HG03457 (cell line): ENCODE measurements at regions not wholly inside any gene's neighbourhood (a gene's known extent, or its start where the extent isn't known, plus 50 kb on each side); places are given as distances from the start of the nearest gene placed in this dataset.
A peak's percentile ranks its signal among the peaks of the same experiment; 100 is the strongest.

ENCODE experiments used
- ATAC-seq: cut with Tn5 transposase; IDR thresholded peaks from one replicate; pipeline ENCODE4 v1.9.1; 2021; ENCODE audit warnings: moderate number of reproducible peaks; ENCODE audit not compliant: unreplicated experiment

- peak; percentile 20 for ATAC-seq
Measured at GRCh38 chr6:105991561-105992314, 94.4 kb upstream of the PRDM1 start.

GRCh38 chr6:105990151-105990550 is 96.0 kb upstream of the PRDM1 start:
- ATAC-seq = no peak

DNA sequence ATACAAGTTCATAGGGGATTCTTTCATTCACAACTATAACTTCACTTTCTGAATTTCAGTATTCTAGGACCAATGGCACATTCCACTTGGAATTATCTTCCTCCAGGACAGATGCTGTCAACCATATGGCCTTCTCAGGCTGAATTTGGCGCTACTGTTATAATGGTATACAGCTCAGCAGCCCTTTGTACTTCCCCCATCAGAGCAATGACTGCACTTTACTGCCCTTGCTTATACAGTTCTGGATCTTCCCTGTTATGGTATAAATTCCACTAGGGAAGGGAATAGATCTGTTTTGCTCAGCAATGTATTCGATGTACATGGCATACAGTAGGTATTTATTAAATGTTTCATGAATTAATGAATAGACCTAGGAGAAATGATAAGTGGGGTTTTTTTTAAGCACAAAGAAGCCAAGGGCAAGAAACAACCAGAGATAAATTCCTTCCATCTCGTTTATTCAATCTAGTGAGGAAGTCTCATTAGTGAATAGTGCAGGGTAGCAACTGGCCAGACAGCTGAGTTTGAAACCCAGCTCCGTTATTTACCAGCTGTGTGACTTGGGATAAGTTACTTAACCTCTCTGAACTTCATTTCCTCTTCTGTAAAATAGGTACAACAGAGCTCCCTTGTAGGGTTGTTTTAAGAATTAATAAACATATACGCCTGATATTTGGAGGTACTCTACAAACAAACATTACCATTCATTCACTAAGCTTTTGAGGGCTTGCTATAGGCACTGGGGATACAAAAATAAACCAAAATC is 97.1 kb upstream of the PRDM1 start:
- ATAC-seq = no peak

GRCh38 chr6:105988321-105988720 is 97.8 kb upstream of the PRDM1 start:
- ATAC-seq = no peak

DNA sequence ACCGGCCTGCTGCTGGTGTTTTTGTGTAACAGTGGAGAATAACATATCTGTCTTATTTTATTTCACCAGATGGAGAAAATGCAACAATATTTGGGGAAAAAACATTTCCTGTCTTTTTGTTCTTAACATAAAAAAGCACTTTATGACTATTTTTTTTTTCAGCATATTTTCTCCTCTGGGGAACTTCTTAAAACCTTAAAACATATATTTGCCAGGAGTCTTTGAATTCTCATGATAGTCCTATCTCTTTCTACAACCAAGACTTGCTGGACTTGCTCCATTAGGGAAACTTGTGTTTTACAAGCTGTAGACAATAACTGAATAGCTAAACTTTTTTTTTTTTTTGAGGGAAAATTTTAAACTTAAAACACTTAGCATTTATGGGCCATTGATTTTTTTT is 98.6 kb upstream of the PRDM1 start:
- ATAC-seq = no peak

- ATAC-seq = no peak
Measured at GRCh38 chr6:105986998-105987397, 99.1 kb upstream of the PRDM1 start.

DNA sequence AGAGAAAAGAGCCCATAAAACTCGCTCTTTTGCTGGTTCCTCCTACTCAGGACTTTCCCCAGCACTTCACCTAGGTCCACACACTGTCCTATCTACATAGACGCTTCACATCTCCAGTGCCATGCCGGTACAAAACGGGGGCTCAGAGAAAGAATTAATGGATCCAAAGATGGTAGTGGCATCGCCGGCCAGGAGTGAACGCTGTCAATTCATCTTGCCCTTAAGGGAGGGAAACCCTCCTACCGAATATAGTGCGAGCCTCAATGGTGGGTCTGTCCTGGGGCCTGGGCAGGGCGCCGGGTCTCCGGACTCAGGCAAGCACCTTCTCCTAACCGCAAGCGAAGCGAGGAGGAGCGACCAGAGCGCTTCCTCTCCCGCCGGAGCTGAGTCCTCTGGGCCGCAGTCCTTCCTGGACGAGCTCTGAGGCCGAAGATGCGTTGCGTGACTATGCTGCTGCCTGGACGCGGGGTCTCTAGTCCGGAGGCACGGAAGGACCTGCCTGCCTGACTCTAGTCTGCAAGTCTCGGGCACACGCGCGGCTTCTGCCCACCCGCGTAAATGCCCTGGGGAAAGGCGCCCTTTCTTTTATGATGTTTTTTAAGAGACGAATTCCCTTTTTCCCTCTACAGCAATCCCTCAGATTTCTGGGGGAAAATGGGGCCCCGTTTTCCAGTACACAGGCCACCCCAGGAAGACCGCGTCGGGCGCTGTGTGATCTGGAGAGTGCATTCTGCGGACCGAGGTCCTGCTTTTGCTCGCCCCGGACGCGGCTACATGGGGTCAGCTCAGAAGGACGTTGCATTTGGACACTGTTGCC is 100.1 kb upstream of the PRDM1 start:
- no peak for ATAC-seq

- ATAC-seq = no peak
Measured at GRCh38 chr6:105985098-105985815, 100.9 kb upstream of the PRDM1 start.

GRCh38 chr6:105983763-105984162 is 102.4 kb upstream of the PRDM1 start:
- no peak for ATAC-seq

GRCh38 chr6:105982761-105983540 is 103.2 kb upstream of the PRDM1 start:
- no peak for ATAC-seq

DNA sequence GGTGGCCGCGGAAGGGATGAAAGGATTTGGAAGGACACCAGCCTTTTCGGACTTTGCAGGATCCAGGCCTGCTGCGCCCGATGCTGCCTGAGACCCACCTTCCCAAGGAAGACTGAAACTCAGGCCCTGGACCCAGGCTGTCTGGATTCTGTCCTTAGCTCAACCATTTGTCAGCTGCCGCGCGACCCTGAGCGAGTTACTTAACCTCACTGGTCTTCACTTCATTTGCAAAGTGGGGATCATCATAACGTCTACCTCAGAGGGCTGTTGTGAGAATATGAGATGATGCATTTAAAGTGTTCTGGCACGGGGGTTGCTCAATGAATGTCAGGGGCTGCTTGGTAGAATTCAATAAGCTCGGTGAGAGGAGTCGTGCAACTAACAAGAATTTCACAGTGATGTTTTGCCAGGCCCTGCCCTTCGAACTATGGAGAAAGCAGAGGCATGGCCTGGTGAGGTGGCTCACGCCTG is 104.2 kb upstream of the PRDM1 start:
- no peak for ATAC-seq

DNA sequence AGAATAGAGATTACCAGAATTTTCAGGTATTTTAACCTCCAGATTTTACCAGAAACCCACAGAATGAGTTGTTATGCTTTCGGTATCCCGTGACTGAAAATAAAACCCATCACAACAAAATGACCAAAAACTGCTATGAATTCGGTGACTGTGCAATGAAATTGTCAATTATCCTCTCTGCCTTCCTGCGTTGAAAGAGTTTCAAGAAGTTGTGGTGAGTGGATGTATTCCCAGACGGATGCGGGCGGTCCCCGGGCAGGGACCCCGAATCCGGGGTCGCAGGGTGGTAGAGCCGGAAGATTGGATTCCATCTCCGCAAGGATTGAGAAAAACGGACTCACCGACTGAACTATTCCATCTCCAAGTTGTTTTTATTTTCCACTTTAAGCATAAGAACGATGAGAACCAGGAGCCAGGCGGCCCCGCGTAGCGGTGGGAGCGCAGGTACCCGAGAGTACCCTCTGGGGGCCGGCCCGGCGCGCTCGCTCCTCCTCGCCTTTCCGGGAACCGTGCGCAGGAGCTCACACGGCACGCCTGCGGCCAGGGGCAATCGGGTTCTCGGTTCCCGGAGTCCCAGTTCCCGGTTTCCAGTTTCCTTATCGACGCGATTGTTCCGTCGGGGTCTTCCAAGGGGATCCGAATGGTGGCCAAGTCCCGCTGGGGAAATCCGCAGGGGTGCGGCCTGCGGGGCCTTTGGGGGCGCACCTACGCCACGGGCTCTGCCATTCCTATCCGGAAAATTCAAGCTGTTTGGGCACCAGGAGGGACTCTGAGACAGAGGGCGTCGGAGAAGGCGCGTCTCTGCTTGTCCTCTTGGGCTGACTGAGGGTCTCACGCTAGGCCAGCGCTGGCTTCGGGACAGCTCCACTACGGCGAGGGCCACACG is 104.9 kb upstream of the PRDM1 start:
- no peak for ATAC-seq

DNA sequence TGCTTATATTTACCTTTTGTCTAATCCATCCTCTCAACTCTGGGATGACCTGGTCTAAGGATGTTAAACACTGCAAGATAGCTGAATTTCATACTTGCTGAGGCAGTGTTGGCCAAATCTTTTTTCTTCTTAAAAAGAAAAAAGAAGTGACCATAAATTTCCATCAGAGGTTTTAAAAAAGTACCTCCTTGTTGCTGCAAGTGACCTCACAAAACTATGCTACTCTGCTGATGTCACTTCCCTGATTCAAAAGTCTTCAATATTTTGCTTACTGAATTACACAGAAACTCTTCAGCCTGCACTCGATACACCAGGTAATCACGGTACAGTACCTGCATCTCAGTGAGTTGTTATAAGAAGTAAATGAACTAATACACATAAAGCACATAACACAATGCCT is 107.2 kb upstream of the PRDM1 start:
- ATAC-seq = no peak

GRCh38 chr6:105977934-105978504 is 108.1 kb upstream of the PRDM1 start:
- ATAC-seq = no peak

DNA sequence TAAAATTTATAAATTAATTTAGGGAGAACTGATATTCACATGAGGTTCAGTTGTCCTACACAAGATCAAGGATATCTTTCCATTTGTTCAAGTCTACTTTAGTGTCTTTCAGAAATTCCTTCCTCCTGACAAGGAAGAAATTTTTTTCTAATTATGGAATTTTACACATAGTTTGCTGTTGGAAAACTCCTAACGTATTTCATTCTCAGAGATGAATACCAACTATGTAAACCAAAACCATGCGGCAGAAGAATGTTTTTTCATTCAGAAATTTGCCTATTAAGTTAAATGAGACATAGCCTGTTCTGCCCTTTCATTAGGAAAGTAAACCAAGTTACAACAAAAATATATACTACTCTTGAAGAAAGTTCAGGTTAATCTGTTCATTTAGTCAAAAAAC is 111.2 kb upstream of the PRDM1 start:
- no peak for ATAC-seq

DNA sequence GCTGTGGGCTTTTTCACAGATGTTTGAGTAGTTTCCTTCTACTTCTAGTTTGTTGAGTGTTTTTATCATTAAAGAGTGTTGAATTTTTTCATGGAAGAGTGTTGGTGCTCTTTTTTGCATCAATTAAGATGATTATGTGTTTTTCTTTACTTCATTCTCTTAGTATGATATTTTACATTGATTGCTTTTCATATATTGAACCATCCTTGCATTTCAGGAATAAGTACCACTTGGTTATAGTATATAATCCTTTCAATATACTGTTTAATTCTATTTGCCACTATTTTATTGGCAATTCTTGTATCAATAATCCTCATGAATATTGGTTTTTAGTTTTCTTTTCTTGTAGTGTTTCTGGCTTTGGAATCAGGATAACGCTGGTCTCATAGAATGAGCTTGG is 113.7 kb upstream of the PRDM1 start:
- no peak for ATAC-seq

DNA sequence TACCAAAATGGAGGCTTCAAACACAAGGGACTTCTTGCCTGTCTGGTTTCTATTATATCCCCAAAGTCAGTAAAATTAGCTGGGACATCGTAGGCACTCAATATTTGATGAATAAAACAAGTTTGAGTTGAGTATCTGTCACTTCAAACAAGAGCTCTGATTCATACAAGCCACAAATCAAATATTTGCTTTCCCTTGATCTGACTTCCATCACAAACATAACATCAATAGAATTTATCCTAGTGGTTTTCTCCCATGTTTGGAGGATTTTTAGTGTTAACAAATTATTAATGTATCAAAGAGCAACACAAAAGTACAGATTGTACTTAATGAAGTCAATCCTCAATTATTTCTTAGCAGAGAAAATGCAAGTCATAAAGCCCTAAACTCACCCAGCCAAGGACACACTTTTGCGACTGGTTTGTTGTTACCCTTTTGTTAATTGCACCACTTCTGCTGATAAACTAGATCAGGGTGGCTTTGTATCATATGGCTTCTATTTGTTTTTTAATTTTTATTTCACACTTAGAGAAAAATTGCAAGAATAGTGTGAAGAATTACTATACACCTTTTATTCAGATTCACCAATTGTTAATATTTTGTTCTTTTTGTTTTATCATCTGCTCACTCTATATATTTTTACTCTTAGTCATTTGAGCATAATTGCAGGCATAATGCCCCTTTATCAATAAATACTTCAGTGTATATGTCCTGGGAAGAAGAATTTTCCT is 117.4 kb upstream of the PRDM1 start:
- ATAC-seq = no peak
